HG02763 (cell line): ENCODE measurements at regions not wholly inside any gene's neighbourhood (a gene's known extent, or its start where the extent isn't known, plus 50 kb on each side); places are given as distances from the start of the nearest gene placed in this dataset.
"Not testable (repeated sequence)": the region's sequence is repeated elsewhere in the genome, so short reads cannot be mapped to it uniquely, and the experiment has no call there.

Source experiments
- ATAC-seq: cut with Tn5 transposase; IDR thresholded peaks from one replicate; pipeline ENCODE4 v1.9.1; 2021; ENCODE audit warnings: mild to moderate bottlenecking, moderate library complexity; ENCODE audit not compliant: unreplicated experiment

- no peak for ATAC-seq
These were observed 345.9 kb downstream of the BCL11B start for GRCh38 chr14:98926146-98926545.

- ATAC-seq, result no peak
These were observed 345.2 kb downstream of the BCL11B start for GRCh38 chr14:98926801-98927200.

- ATAC-seq, result no peak
These were observed 344.0 kb downstream of the BCL11B start for GRCh38 chr14:98927986-98928385.

GRCh38 chr14:98928418-98928817, 343.6 kb downstream of the BCL11B start:
- ATAC-seq, result no peak

- ATAC-seq, result no peak
These were observed 340.9 kb downstream of the BCL11B start for GRCh38 chr14:98931126-98931525.

GRCh38 chr14:98931911-98932310, 340.1 kb downstream of the BCL11B start:
- no peak for ATAC-seq

- no peak for ATAC-seq
These were observed 339.3 kb downstream of the BCL11B start for GRCh38 chr14:98932431-98933325.

- not testable (repeated sequence) for ATAC-seq
These were observed 337.4 kb downstream of the BCL11B start for GRCh38 chr14:98934569-98934968.

- no peak for ATAC-seq
These were observed 336.1 kb downstream of the BCL11B start for GRCh38 chr14:98935921-98936320.

GRCh38 chr14:98937021-98937420, 335.0 kb downstream of the BCL11B start:
- no peak for ATAC-seq

GRCh38 chr14:98937712-98938505, 334.1 kb downstream of the BCL11B start:
- ATAC-seq, result no peak

GRCh38 chr14:98940693-98941437, 331.1 kb downstream of the BCL11B start:
- ATAC-seq, result no peak

- no peak for ATAC-seq
These were observed 330.5 kb downstream of the BCL11B start for GRCh38 chr14:98941481-98941880.

GRCh38 chr14:98943907-98944306, 328.1 kb downstream of the BCL11B start:
- no peak for ATAC-seq

GRCh38 chr14:98944989-98945388, 327.0 kb downstream of the BCL11B start:
- no peak for ATAC-seq

- no peak for ATAC-seq
These were observed 326.1 kb downstream of the BCL11B start for GRCh38 chr14:98945611-98946570.

GRCh38 chr14:98946940-98947339, 325.1 kb downstream of the BCL11B start:
- no peak for ATAC-seq

- ATAC-seq, result no peak
These were observed 323.9 kb downstream of the BCL11B start for GRCh38 chr14:98947911-98948595.

- no peak for ATAC-seq
These were observed 322.9 kb downstream of the BCL11B start for GRCh38 chr14:98949051-98949450.
